Right lobe of liver (tissue), 6 donors: ENCODE measurements at regions not wholly inside any gene's neighbourhood (a gene's known extent, or its start where the extent isn't known, plus 50 kb on each side); places are given as distances from the start of the nearest gene placed in this dataset.

Source experiments
- ATAC-seq, 4 donors: fragments of 200-7000 bp; cut with Tn5 transposase; one replicate each; pipeline ENCODE4 v1.9.1; 2020; ENCODE audit warnings: mild to moderate bottlenecking in 4 of 4, moderate library complexity in 4 of 4
- DNase-seq, 3 donors: peaks; one replicate each; pipeline ENCODE4 v3.0.0-alpha.2; 2020
- H3K27ac ChIP-seq, 3 donors: fragments of 200-600 bp; one replicate each; pipeline ENCODE4 v1.8.0; 2022
- H3K27me3 ChIP-seq, 2 donors: fragments of 200-600 bp; one replicate each; pipeline ENCODE4 v1.8.0; 2022
- H3K36me3 ChIP-seq, 4 donors: fragments of 200-600 bp; sonication (generic) in 1 of 4; one replicate each; pipeline versions ENCODE4 v1.5.1 to v1.8.0; 2017 to 2022; ENCODE audit warnings: control low read depth in 1 of 4
- H3K4me1 ChIP-seq, 4 donors: fragments of 200-600 bp; sonication (generic) in 1 of 4; one replicate each; pipeline versions ENCODE4 v1.5.1 to v1.8.0; 2017 to 2022; ENCODE audit warnings: control low read depth in 1 of 4
- H3K4me3 ChIP-seq, 3 donors: fragments of 200-600 bp; one replicate each; pipeline ENCODE4 v1.8.0; 2022
- H3K9me3 ChIP-seq, 4 donors: fragments of 200-600 bp; sonication (generic) in 1 of 4; one replicate each; pipeline versions ENCODE4 v1.5.1 to v1.8.0; 2017 to 2022; ENCODE audit warnings: control low read depth in 1 of 4
- CTCF ChIP-seq, 4 donors: fragments of 200-600 bp in 3 of 4; fragments of 450-650 bp in 1 of 4; IDR thresholded peaks; one replicate each; pipeline versions ENCODE4 v1.5.1 to v1.8.0; 2016 to 2022; ENCODE audit warnings: antibody characterized with exemption in 4 of 4, mild to moderate bottlenecking in 2 of 4
- POLR2A ChIP-seq: fragments of 450-650 bp; IDR thresholded peaks from one replicate; pipeline ENCODE4 v1.6.1; 2017; ENCODE audit warnings: antibody characterized with exemption, mild to moderate bottlenecking
- WGBS: methylation state at CpG from one replicate; pipeline ENCODE4 v1.1.6; 2018; ENCODE audit warnings: low coverage, low lambda C conversion rate; ENCODE audit not compliant: insufficient coverage; ENCODE audit errors: missing lambda C conversion rate; 5-methylcytosine and 5-hydroxymethylcytosine counted together
- intact Hi-C, 2 donors: fragments of 100-400 bp; cut with DNase I; formaldehyde crosslinking; loops; one replicate each; pipeline versions ENCODE4 v1.11.2 to v1.14.1; 2022
- donor health status: DM: no; HTN: yes; CAD: no.
- donor health status: DM: no; HTN: no; CAD: no.
- donor health status: DM: no; HTN: no; CAD: no.
- donor health status: DM: no; HTN: yes; CAD: no.
- donor health status: DM: no; HTN: yes; CAD: no.

- DNase-seq (no peak), ATAC-seq (peak; percentile 36 to 84 (median 59))
Measured at GRCh38 chr1:96865731-96866685, 144.4 kb downstream of the PTBP2 start.

GRCh38 chr1:96872757-96873156, 151.2 kb downstream of the PTBP2 start:
- Histone ChIP-seq H3K36me3 (no peaks in the 10 kb centered on the region), H3K9me3 (no peaks in the 10 kb centered on the region), H3K27ac (no peak overlapping the region), H3K4me3 (no peak overlapping the region), H3K27me3 (no peaks in the 10 kb centered on the region), H3K4me1 (no peaks in the 10 kb centered on the region)
- no peak for DNase-seq
- intact Hi-C loops = no loop called here
- WGBS = 63% methylated on average over 1 of the region's 2 CpGs
- no peak for TF ChIP-seq POLR2A
- peak in 3 of 4 donors; percentile 21 to 30 (median 22) for TF ChIP-seq CTCF (IDR thresholded peaks at IDR 0.05)
- ATAC-seq = peak in 1 of 4 donors; percentile 51

More at GRCh38 chr1:96865731-96866685, 144.4 kb downstream of the PTBP2 start:
- H3K27ac ChIP-seq = no peak overlapping the region
- no peaks in the 10 kb centered on the region for H3K9me3 ChIP-seq
- peaks cover 0 to 3% (median 0%) of the 10 kb centered on the region in 4 donors for H3K4me1 ChIP-seq
- no peak overlapping the region for H3K4me3 ChIP-seq
- intact Hi-C loops = no loop called here
- H3K27me3 ChIP-seq = no peaks in the 10 kb centered on the region
- 39% methylated on average over 2 of the region's 3 CpGs for WGBS
- TF ChIP-seq POLR2A (no peak), CTCF (IDR thresholded peaks at IDR 0.05) (no peak)
- H3K36me3 ChIP-seq = no peaks in the 10 kb centered on the region

DNA sequence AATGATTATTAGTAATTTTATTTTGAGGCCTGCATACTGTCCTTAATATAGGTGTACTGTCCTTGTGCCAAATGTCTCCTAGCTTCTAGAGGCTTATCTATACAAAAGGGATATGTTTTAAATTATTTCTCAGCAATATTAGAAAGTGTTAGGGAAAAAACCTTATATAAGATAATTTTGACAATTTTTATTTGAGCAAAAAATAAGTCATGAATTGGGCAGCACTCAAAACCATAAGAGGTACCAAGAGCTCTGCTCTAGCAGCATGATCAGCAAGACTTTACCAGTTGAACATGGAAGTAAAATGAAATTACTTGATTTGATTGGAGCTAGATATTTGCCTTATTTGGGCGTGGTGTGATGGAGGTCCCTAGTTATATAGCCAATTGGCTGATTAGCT, 157.1 kb downstream of the PTBP2 start:
- H3K36me3 ChIP-seq = no peaks in the 10 kb centered on the region
- WGBS = 25% methylated on average over 1 of the region's 1 CpG
- TF ChIP-seq CTCF (IDR thresholded peaks at IDR 0.05) (no peak), POLR2A (no peak)
- no peaks in the 10 kb centered on the region for H3K4me1 ChIP-seq
- DNase-seq (no peak), ATAC-seq (no peak)
- H3K27me3 ChIP-seq = no peaks in the 10 kb centered on the region
- no peak overlapping the region for H3K4me3 ChIP-seq
- no peak overlapping the region for H3K27ac ChIP-seq
- intact Hi-C loops = no loop called here
- no peaks in the 10 kb centered on the region for H3K9me3 ChIP-seq

DNA sequence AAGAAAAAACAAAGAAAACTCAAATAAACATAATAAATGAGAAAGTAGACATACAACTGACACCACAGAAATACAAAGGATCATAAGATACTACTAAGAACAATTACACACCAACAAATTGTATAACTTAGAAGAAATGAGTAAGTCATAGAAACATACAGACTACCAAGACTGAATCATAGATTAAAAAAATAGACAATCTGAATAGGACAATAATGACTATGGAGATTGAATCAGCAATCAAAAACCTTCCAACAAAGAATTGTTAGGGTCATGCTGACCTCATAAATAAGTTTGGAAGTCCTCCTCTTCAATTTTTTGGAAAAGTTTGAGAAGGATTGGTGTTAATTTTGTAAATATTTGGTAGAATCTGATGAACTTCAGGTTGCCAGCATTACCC, 159.0 kb downstream of the PTBP2 start:
- H3K4me1 ChIP-seq = no peaks in the 10 kb centered on the region
- ATAC-seq (no peak), DNase-seq (no peak)
- no peaks in the 10 kb centered on the region for H3K9me3 ChIP-seq
- H3K27me3 ChIP-seq = no peaks in the 10 kb centered on the region
- TF ChIP-seq CTCF (IDR thresholded peaks at IDR 0.05) (no peak), POLR2A (no peak)
- no peak overlapping the region for H3K27ac ChIP-seq
- no peak overlapping the region for H3K4me3 ChIP-seq
- intact Hi-C loops = no loop called here
- H3K36me3 ChIP-seq = no peaks in the 10 kb centered on the region
